CD1c-positive myeloid dendritic cell (primary cell): ENCODE measurements at regions not wholly inside any gene's neighbourhood (a gene's known extent, or its start where the extent isn't known, plus 50 kb on each side); places are given as distances from the start of the nearest gene placed in this dataset.

ENCODE experiments used
- DNase-seq: peaks from one replicate; pipeline ENCODE4 v3.0.0-alpha.2; 2016; ENCODE audit errors: extremely low spot score

GRCh38 chr12:19015285-19015684, 114.2 kb upstream of the PLEKHA5 start:
- no peak for DNase-seq

GRCh38 chr12:19018302-19018970, 111.1 kb upstream of the PLEKHA5 start:
- DNase-seq: no peak

GRCh38 chr12:19021240-19021639, 108.3 kb upstream of the PLEKHA5 start:
- no peak for DNase-seq

GRCh38 chr12:19021646-19022045, 107.9 kb upstream of the PLEKHA5 start:
- no peak for DNase-seq

GRCh38 chr12:19025582-19025981, 104.0 kb upstream of the PLEKHA5 start:
- no peak for DNase-seq

GRCh38 chr12:19026034-19026433, 103.5 kb upstream of the PLEKHA5 start:
- no peak for DNase-seq

GRCh38 chr12:19026614-19027488, 102.7 kb upstream of the PLEKHA5 start:
- DNase-seq: no peak

GRCh38 chr12:19030180-19030579, 99.4 kb upstream of the PLEKHA5 start:
- DNase-seq: no peak

GRCh38 chr12:19030603-19031002, 98.9 kb upstream of the PLEKHA5 start:
- no peak for DNase-seq

GRCh38 chr12:19031032-19031431, 98.5 kb upstream of the PLEKHA5 start:
- no peak for DNase-seq

GRCh38 chr12:19032826-19033225, 96.7 kb upstream of the PLEKHA5 start:
- DNase-seq: no peak

- no peak for DNase-seq
Observed at GRCh38 chr12:19033244-19033643, 96.3 kb upstream of the PLEKHA5 start.

GRCh38 chr12:19034937-19035336, 94.6 kb upstream of the PLEKHA5 start:
- DNase-seq: no peak

GRCh38 chr12:19035536-19035935, 94.0 kb upstream of the PLEKHA5 start:
- no peak for DNase-seq

GRCh38 chr12:19036673-19037357, 92.7 kb upstream of the PLEKHA5 start:
- no peak for DNase-seq

- DNase-seq: no peak
Observed at GRCh38 chr12:19038209-19038608, 91.3 kb upstream of the PLEKHA5 start.

- DNase-seq: no peak
Observed at GRCh38 chr12:19039515-19039914, 90.0 kb upstream of the PLEKHA5 start.

- DNase-seq: no peak
Observed at GRCh38 chr12:19042221-19042620, 87.3 kb upstream of the PLEKHA5 start.

GRCh38 chr12:19044430-19044829, 85.1 kb upstream of the PLEKHA5 start:
- DNase-seq: no peak

- no peak for DNase-seq
Observed at GRCh38 chr12:19044891-19045290, 84.6 kb upstream of the PLEKHA5 start.

- no peak for DNase-seq
Observed at GRCh38 chr12:19045426-19045825, 84.1 kb upstream of the PLEKHA5 start.

GRCh38 chr12:19048943-19049342, 80.6 kb upstream of the PLEKHA5 start:
- DNase-seq: no peak

GRCh38 chr12:19052689-19053088, 76.8 kb upstream of the PLEKHA5 start:
- no peak for DNase-seq
